ENCODE measurements at regions not wholly inside any gene's neighbourhood (a gene's known extent, or its start where the extent isn't known, plus 50 kb on each side); places are given as distances from the start of the nearest gene placed in this dataset.

DNA sequence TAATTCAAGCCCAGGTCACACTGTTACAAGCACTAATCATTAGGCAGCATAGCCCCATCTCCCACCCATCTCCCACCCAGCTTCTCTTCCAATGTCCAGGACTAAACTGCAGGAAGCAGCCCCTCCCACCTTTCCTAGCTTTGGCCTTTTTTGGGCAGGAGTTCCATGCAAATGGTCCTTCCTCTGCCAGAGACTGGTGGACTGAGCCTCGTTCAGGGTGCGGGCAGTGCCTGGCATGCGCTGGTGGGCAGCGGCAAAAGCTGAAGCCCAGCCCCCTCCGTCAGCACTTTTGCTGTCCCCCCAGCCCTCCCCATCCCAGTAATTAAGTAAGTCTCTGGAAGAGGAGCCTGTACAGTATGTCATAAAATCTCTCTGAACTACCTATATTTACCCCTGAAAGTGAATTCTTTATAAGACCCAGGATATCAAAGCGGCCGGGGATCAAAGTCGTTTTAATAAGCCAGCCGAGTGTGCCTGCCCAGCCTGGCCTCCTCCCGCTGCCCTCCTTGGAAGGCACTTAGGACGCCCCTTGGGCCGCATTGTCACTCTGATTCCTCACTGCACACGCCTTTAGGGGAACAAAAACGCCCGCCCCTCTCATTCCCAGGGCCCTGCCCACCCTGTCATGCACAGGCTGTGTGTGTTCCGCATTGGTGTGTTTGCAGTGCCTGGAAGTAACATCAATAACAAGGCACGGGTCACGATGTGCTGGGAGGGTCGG is 109.9 kb downstream of the IRX5 start:
- Histone ChIP-seq H3K9me3 (ENCODE audit: insufficient read depth, low read depth, low read length) (no peaks in the 10 kb centered on the region), H4K20me1 (ENCODE audit: insufficient read depth, low read length, poor library complexity, severe bottlenecking) (no peaks in the 10 kb centered on the region), H2AFZ (ENCODE audit: low read length) (no peak overlapping the region), H3K36me3 (ENCODE audit: insufficient read depth, low read length) (no peaks in the 10 kb centered on the region), H3K4me1 (ENCODE audit: insufficient read depth, low read length, poor library complexity, severe bottlenecking) (no peaks in the 10 kb centered on the region), H3K27me3 (ENCODE audit: insufficient read depth, low read length, poor library complexity, severe bottlenecking) (no peaks in the 10 kb centered on the region), H3K9ac (ENCODE audit: low read depth, low read length, poor library complexity, severe bottlenecking) (no peak overlapping the region), H3K4me3 (ENCODE audit: low read length, poor library complexity, severe bottlenecking) (no peak overlapping the region), H3K79me2 (ENCODE audit: insufficient read depth, low read length) (no peaks in the 10 kb centered on the region), H3F3A (ENCODE audit: low read depth) (no peaks in the 10 kb centered on the region), H3K9me2 (replicated peaks; ENCODE audit: low read depth, low read length) (no peaks in the 10 kb centered on the region), H3K4me2 (ENCODE audit: low read depth, low read length, poor library complexity, severe bottlenecking) (no peak overlapping the region)
- no peak for TF ChIP-seq EZH2phosphoT487 (IDR thresholded peaks at IDR 0.05; ENCODE audit: borderline replicate concordance)
- TF ChIP-seq, protein P1, sequence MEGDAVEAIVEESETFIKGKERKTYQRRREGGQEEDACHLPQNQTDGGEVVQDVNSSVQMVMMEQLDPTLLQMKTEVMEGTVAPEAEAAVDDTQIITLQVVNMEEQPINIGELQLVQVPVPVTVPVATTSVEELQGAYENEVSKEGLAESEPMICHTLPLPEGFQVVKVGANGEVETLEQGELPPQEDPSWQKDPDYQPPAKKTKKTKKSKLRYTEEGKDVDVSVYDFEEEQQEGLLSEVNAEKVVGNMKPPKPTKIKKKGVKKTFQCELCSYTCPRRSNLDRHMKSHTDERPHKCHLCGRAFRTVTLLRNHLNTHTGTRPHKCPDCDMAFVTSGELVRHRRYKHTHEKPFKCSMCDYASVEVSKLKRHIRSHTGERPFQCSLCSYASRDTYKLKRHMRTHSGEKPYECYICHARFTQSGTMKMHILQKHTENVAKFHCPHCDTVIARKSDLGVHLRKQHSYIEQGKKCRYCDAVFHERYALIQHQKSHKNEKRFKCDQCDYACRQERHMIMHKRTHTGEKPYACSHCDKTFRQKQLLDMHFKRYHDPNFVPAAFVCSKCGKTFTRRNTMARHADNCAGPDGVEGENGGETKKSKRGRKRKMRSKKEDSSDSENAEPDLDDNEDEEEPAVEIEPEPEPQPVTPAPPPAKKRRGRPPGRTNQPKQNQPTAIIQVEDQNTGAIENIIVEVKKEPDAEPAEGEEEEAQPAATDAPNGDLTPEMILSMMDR (conservative IDR thresholded peaks at IDR 0.05; ENCODE audit: low read length), result no peak

DNA sequence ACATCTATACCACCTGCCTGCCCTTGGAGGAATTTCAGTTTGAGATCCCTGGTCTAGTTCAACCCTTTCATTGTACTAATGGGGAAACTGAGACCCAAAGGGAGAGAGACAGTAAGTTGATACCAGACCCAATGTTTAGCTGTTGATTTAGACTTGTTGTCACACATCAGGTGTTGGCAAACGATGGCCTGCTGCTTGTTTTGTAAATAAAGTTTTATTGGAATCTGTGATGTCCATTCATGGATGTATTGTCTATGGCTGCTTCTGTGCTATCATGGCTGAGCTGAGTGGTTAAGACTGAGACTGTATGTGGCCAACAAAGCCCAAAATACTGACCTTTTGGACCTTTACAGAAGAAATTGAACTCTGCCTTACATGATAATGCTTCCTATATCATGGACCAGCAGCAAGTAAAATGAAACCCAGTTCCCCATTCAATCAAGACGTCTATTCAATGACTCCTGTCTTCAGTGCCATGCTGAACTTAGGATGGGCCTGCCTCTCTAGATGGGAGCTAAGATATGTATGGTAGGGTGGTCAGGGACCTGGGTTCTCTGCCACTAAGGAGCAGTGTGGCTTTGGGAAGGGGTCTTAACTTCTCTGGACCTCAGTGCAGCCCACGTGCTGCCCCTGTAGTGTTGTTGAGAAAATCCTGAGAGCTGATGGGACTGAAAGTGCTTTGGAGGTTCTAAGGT is 111.0 kb downstream of the IRX5 start:
- H3K79me2 ChIP-seq (ENCODE audit: insufficient read depth, low read length), result no peaks in the 10 kb centered on the region
- no peaks in the 10 kb centered on the region for H4K20me1 ChIP-seq (ENCODE audit: insufficient read depth, low read length, poor library complexity, severe bottlenecking)
- no peaks in the 10 kb centered on the region for H3K27me3 ChIP-seq (ENCODE audit: insufficient read depth, low read length, poor library complexity, severe bottlenecking)
- no peak overlapping the region for H3K4me2 ChIP-seq (ENCODE audit: low read depth, low read length, poor library complexity, severe bottlenecking)
- H3K9me2 ChIP-seq (replicated peaks; ENCODE audit: low read depth, low read length), result no peaks in the 10 kb centered on the region
- no peak overlapping the region for H2AFZ ChIP-seq (ENCODE audit: low read length)
- no peaks in the 10 kb centered on the region for H3K9me3 ChIP-seq (ENCODE audit: insufficient read depth, low read depth, low read length)
- no peaks in the 10 kb centered on the region for H3F3A ChIP-seq (ENCODE audit: low read depth)
- H3K36me3 ChIP-seq (ENCODE audit: insufficient read depth, low read length), result no peaks in the 10 kb centered on the region
- no peak overlapping the region for H3K9ac ChIP-seq (ENCODE audit: low read depth, low read length, poor library complexity, severe bottlenecking)
- H3K4me1 ChIP-seq (ENCODE audit: insufficient read depth, low read length, poor library complexity, severe bottlenecking), result no peaks in the 10 kb centered on the region
- H3K4me3 ChIP-seq (ENCODE audit: low read length, poor library complexity, severe bottlenecking), result no peak overlapping the region
- TF ChIP-seq EZH2phosphoT487 (IDR thresholded peaks at IDR 0.05; ENCODE audit: borderline replicate concordance), result no peak
- TF ChIP-seq, protein P1 (conservative IDR thresholded peaks at IDR 0.05; ENCODE audit: low read length), result no peak

DNA sequence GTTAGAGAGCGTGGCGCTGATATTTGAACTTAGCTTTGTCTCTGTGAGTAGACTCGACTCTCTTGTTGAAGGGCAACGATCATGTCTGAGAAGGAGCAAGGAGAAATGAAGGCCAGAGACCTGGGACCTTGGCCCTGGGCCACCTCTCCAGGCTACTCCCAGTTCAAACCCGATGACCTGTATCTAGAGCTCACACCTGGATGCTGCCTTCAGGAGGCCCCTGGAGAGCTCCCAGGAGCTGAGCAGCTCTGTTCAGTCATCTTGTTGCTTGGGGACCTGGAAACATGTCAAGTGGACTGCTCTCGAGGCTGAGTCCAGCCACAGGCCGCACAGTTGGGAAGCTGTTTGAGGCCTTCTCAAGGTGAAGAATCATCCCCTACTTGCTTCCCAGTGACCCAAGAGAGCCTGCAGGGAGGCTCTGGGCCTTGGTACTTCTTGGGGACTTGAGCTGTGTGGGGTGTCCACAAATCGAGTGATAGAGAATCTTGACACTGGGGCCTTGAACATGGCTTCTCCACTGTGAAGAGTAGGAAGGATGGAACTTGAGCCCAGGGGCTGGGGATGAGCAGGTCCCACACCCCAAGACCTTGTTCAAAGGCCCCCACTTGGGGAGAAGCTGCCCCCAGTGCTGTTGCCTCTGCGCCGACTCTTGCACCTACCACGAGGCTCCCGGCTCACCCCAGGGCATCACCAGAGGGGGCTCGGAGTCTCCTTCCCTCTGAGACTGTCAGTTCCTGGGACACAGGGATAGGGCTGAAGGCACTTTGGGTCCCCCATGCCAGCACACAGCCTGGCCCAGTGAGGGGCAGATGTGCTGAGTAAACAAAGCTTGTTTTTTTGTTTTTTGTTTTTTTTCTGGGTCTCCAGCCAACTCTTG is 112.1 kb downstream of the IRX5 start:
- no peak overlapping the region for H3K4me2 ChIP-seq (ENCODE audit: low read depth, low read length, poor library complexity, severe bottlenecking)
- no peaks in the 10 kb centered on the region for H3K27me3 ChIP-seq (ENCODE audit: insufficient read depth, low read length, poor library complexity, severe bottlenecking)
- H3K9ac ChIP-seq (ENCODE audit: low read depth, low read length, poor library complexity, severe bottlenecking), result no peak overlapping the region
- H4K20me1 ChIP-seq (ENCODE audit: insufficient read depth, low read length, poor library complexity, severe bottlenecking), result no peaks in the 10 kb centered on the region
- no peaks in the 10 kb centered on the region for H3K9me2 ChIP-seq (replicated peaks; ENCODE audit: low read depth, low read length)
- no peaks in the 10 kb centered on the region for H3K4me1 ChIP-seq (ENCODE audit: insufficient read depth, low read length, poor library complexity, severe bottlenecking)
- H3K9me3 ChIP-seq (ENCODE audit: insufficient read depth, low read depth, low read length), result no peaks in the 10 kb centered on the region
- no peaks in the 10 kb centered on the region for H3F3A ChIP-seq (ENCODE audit: low read depth)
- no peak overlapping the region for H3K4me3 ChIP-seq (ENCODE audit: low read length, poor library complexity, severe bottlenecking)
- H3K36me3 ChIP-seq (ENCODE audit: insufficient read depth, low read length), result no peaks in the 10 kb centered on the region
- H2AFZ ChIP-seq (ENCODE audit: low read length), result no peak overlapping the region
- TF ChIP-seq EZH2phosphoT487 (IDR thresholded peaks at IDR 0.05; ENCODE audit: borderline replicate concordance), result no peak
- TF ChIP-seq, protein P1 (conservative IDR thresholded peaks at IDR 0.05; ENCODE audit: low read length), result no peak
- H3K79me2 ChIP-seq (ENCODE audit: insufficient read depth, low read length), result no peaks in the 10 kb centered on the region

Measured in Loucy (cell line).